Right forelimb (tissue), 1 donor: ENCODE measurements at regions not wholly inside any gene's neighbourhood (a gene's known extent, or its start where the extent isn't known, plus 50 kb on each side); places are given as distances from the start of the nearest gene placed in this dataset.

ENCODE experiments used
- DNase-seq: peaks from one replicate; pipeline ENCODE4 v3.0.0-alpha.2; 2018

DNA sequence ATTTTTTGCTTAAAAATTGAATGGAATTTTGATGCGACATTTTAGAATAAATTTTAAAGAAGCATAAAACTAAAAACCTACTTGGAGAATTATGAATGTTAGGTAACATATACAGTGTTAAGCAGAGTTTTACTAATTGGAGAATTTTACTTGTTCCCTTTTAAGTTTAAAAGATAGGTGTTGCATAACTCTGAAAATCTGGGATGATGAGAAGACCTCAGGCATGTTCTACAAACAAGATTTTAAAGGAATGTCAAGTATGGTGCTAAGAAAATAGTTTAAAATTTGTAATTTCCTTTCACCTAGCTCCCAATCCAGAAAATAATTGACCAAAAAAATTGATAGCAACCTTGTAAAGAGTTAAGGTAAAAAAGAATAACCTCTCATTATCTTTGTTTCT lies 135.8 kb downstream of the RFC3 start:
- no peak for DNase-seq

GRCh38 chr13:33956346-33956745 lies 138.4 kb downstream of the RFC3 start:
- no peak for DNase-seq

- no peak for DNase-seq
These were observed 139.6 kb downstream of the RFC3 start for GRCh38 chr13:33957497-33957905.

GRCh38 chr13:33958964-33959363 lies 141.0 kb downstream of the RFC3 start:
- DNase-seq: no peak

- no peak for DNase-seq
These were observed 145.2 kb downstream of the RFC3 start for GRCh38 chr13:33963134-33963533.

GRCh38 chr13:33963895-33964294 lies 145.9 kb downstream of the RFC3 start:
- DNase-seq: no peak

DNA sequence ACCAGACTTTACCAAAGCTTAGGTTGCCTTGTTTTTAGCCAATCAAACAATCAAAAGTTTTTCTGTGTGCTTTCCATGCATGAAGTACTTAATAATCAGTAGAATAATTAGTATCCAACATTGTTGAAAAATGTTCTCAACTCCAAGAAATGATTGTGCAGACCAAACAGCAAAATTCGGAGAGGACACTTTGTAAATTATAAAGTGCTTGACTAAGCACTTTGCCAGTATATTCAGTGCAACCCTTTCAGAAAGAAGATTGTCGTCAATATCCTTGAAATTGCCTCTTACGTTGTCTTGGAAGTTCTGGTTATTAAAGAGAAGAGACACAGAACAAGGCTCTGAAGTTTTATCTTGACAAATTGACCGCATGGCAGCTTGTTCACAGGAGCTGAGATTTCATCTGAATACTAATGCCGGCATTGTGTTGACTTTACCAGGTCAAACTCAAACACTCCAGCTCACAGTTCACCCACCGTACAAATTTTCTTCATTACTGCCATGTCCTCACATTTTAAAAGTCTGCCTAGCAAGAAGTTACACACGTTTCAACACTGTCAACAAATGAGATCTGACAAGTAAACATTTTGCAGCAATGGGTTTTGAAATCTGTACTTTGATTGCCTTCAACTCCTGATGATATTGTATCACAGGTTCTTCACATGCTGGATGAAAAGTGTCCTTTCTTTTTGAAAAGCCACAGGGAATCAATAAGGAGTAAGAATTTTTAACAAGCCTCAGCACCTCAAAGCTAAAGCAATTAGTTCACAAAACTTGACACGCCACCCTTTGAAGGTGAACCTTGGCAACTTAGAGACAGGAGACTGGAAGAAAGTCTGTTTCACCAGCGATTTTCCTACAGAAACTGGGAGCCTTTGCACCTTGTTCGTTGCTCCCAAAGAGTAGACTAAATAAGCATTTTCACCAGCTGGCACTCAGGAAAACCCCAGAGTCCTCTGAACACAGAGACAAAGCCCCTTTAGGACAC lies 150.9 kb downstream of the RFC3 start:
- DNase-seq: no peak

GRCh38 chr13:33970746-33971561 lies 153.0 kb downstream of the RFC3 start:
- no peak for DNase-seq

DNA sequence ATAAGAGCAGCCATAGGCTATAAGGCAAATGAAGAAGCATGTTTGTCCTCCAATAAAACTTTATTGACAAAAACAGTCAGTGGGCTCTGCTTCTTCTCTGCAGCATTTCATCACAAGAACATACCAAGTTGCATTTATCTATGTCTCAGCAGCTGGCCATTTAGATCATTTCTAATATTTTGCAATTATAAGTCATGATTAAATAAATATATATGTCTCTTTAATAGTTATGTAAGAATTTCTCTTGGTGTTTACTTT lies 153.5 kb downstream of the RFC3 start:
- DNase-seq: no peak

- DNase-seq: no peak
These were observed 155.2 kb downstream of the RFC3 start for GRCh38 chr13:33973194-33973593.

DNA sequence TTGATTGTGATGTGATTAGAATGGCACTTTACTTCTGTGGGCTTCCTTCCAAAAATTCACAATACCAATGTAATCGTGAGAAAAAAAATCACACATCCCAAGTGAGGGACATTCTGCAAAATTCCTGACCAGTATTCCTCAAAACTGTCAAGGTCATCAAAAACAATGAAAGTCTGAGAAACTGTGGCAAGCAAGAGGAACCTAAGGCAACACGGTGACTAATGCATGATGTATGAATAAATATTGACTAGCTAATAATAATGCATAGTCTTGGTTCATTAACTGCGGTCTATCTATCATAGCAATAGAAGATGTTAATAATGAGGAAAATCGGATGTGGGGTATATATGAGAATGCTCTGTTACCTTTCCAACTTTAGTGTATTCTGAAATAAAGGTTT lies 159.0 kb downstream of the RFC3 start:
- DNase-seq: no peak

DNA sequence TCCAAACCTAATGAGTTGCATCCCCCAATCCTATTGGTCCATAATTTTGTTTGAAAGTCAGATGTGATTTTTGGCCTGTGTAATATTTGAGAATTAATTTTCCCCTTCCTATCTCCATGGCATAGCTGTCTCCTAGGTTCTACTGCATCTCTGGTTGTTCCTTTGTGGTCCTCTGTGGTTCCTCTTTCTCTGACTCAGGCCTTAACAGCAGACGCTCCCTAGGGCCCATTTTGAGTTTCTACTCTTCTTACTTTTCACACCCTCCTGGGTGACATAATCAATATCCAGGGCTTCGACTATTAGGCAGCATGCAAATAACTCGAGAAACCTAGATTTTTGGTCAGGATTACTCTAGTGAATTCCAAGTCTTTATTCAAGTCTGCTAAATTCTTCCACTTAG lies 160.7 kb downstream of the RFC3 start:
- no peak for DNase-seq

GRCh38 chr13:33992881-33993336 lies 175.0 kb downstream of the RFC3 start:
- no peak for DNase-seq

DNA sequence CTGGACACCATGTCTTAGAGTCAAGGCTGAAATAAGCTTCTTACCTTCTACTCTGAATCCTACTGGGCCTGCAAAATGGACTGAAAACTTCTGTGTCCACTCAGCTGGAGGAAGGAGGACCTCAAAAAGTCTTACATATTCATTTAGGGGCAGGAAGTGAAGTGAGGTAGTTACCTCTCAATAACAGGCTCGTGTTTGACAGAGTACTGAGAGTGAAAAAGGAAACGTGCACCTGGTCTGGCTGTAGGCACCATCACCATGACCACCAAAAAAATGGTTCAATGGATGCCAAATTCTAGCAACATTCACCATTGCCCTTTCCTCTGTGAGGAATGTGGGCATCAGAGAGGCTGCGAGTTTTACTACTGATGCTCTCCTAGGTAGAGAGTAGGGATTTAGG lies 176.2 kb downstream of the RFC3 start:
- DNase-seq: no peak

DNA sequence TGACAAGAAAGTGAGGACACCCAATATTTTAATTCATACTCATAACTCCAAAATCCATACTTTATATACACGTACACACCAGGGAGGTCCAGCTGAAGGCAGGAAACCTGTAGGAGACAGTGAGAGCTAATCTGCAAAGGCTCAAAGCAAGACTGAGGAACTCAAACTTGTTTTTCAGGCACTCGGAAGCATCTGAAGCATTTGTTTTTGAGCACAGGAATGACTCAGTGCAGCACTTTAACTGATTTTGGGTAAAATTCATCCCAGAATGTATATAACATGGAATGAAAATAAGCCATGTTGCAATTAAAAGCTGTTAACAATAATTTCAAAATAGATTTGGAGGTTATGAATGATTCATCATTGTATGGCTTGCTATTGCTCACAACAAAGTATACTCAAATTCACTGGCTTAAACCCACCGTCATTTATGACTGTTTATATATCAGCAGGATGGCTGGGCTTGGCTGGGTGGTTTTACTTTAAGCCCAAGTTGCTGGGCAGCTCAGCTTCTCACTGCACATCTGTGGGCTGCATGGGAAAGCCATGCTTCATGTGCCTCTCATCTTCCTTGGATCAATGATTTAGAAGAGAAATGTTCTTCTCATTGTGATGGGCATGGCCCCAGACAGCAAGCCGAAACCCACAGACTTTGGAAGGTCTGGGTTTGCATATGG lies 177.0 kb downstream of the RFC3 start:
- DNase-seq: no peak

DNA sequence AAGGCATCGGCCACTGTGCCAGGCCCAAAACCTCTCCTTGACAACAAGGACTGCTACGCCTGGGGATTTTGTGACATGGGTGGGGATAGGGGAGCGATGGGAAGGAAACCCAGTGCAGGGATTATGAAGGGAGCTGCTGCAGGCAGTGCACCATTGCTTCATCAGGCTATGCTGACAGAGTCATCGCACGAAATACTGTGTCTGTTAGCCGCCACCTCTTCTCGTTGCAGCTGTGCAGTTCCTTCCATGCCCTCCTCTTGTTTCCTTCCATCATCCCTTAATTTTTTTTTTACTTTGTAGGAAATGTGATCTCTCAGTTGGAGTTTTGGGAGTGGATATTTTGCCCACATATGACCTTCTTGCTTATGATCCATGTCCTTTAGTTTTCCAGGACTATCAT lies 178.7 kb downstream of the RFC3 start:
- DNase-seq: no peak

DNA sequence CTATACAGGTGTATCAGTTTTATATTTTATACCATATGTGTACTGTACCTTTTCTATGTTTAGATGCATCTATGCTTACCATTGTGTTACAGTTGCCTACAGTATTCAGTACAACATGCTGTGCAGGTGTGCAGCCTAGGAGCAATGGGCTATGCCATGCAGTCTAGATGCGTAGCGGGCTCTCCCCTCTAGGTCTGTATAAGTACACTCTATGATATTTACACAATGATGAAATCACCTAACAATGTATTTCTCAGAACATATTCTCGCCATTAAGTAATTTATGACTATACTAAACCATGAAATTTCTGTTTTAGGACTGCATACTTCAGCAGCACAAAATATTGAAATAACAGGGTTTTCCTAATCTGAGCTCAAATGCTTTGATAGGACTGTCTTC lies 179.6 kb downstream of the RFC3 start:
- no peak for DNase-seq

GRCh38 chr13:33999811-34000605 lies 182.1 kb downstream of the RFC3 start:
- no peak for DNase-seq

DNA sequence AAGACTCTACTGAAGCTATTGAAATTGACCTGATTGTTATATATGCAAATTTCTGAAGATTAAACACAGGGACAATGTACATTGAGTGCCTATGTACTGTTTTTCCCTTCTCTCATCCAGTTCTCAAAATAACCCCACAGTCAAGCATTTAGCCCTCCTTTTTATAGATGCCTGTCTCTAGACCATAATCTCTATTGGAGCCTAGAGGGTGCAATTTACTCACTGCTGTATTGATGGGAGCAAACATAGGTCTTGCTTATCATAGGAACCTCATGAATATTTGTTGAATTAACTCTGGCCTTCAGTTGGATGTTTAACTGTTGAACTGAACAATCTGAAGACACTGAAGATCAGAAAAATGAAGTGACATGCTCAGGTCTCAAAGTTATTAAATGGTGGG lies 183.0 kb downstream of the RFC3 start:
- DNase-seq: no peak

DNA sequence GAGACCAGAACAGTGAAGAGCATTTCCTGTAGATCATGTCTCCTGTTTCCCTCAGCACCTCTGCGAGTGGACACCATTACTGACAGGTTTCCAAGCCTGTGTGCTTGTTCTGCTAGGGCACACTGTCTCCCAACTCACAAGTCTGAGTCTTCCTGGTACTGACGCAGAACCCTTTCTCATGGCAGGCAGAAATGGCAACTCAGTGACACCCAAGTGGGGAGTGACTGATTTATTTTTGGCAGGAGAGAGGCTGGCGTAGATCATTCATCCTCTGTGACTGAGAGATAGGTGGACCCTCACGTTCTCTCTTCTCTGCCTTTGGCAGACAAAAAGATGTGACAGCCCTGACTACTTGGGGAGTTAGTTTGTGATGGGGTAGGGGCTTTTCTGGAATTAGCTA lies 183.4 kb downstream of the RFC3 start:
- no peak for DNase-seq

DNA sequence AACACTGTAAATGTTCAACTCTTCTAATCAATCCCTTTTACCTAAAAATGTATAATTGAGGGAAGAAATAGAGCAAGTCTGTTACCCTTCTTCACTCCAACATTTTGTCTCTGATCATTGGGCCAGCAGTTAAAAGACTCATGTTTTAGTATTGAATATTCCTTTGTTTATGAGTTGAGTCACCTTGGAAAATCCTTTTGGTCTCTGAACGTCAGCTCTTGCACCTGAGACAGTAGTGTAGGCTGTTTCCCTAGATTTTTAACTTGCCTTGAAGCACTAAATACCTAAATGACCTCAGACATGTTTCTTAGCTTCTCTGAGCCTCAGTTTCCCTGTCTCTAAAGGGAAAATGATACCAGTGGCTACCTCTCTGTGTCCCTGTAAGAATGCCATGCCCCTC lies 184.2 kb downstream of the RFC3 start:
- no peak for DNase-seq

GRCh38 chr13:34002924-34003323 lies 185.0 kb downstream of the RFC3 start:
- DNase-seq: no peak

GRCh38 chr13:34003656-34004055 lies 185.7 kb downstream of the RFC3 start:
- DNase-seq: no peak
